ENCODE measurements at regions not wholly inside any gene's neighbourhood (a gene's known extent, or its start where the extent isn't known, plus 50 kb on each side); places are given as distances from the start of the nearest gene placed in this dataset.
A peak's percentile ranks its signal among the peaks of the same experiment; 100 is the strongest.

DNA sequence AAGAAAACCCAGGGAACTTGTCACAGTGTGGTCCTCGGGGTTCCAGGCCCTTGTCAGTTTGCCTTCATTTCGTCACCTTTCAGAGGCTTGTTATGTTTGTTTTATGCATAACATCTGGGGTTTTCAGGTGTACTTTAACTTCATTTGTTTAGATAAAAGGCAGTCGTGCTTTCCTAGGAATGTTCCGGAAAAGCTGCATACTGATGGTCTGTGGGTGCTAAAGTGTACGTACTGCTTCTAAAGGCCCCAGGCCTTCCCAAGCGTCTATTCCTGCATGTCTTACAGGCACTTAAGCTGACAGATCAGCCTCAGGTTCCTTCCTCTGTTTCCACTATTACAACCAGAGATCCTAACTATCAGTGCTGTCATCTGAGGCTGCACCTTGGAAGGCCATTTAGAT, 95.6 kb upstream of the ANKH start:
- H3K27me3 ChIP-seq (ENCODE audit: insufficient read depth) = no peaks in the 10 kb centered on the region; the same call in 1 of the 2 replicates
- H3K36me3 ChIP-seq (replicated peaks in 1 of 2; ENCODE audit: control insufficient read depth in 1 of 2, insufficient read depth in 2 of 2, low read length in 1 of 2) = no peaks in the 10 kb centered on the region
- no peaks in the 10 kb centered on the region for H3F3A ChIP-seq (replicated peaks; ENCODE audit: insufficient read depth)
- WGBS (ENCODE audit: low lambda C conversion rate) = 80% methylated on average over 6 of the region's 6 CpGs
- no peaks in the 10 kb centered on the region for H3K79me2 ChIP-seq (ENCODE audit: insufficient read depth)
- TF ChIP-seq, protein P1, sequence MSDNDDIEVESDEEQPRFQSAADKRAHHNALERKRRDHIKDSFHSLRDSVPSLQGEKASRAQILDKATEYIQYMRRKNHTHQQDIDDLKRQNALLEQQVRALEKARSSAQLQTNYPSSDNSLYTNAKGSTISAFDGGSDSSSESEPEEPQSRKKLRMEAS (IDR thresholded peaks at IDR 0.05; ENCODE audit: low read depth) = no peak
- TF ChIP-seq EP300 (IDR thresholded peaks at IDR 0.05; ENCODE audit: borderline replicate concordance in 1 of 2, low read depth in 1 of 2, low read length in 1 of 2) (no peak), GABPA (IDR thresholded peaks at IDR 0.05; ENCODE audit: low read depth) (no peak), EZH2phosphoT487 (IDR thresholded peaks at IDR 0.05; ENCODE audit: borderline replicate concordance, low read depth) (no peak), RAD21 (IDR thresholded peaks at IDR 0.05; ENCODE audit: low read length) (no peak), NRF1 (IDR thresholded peaks at IDR 0.05; ENCODE audit: low read depth, low read length) (no peak), FOXM1 (IDR thresholded peaks at IDR 0.05; ENCODE audit: low read depth) (no peak), FOSL2 (IDR thresholded peaks at IDR 0.05; ENCODE audit: borderline replicate concordance, low read depth) (no peak), RCOR1 (IDR thresholded peaks at IDR 0.05; ENCODE audit: low read length) (no peak)
- TF ChIP-seq, protein P2, sequence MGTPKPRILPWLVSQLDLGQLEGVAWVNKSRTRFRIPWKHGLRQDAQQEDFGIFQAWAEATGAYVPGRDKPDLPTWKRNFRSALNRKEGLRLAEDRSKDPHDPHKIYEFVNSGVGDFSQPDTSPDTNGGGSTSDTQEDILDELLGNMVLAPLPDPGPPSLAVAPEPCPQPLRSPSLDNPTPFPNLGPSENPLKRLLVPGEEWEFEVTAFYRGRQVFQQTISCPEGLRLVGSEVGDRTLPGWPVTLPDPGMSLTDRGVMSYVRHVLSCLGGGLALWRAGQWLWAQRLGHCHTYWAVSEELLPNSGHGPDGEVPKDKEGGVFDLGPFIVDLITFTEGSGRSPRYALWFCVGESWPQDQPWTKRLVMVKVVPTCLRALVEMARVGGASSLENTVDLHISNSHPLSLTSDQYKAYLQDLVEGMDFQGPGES (IDR thresholded peaks at IDR 0.05; ENCODE audit: low read depth, low read length) = no peak
- TF ChIP-seq, protein P3, sequence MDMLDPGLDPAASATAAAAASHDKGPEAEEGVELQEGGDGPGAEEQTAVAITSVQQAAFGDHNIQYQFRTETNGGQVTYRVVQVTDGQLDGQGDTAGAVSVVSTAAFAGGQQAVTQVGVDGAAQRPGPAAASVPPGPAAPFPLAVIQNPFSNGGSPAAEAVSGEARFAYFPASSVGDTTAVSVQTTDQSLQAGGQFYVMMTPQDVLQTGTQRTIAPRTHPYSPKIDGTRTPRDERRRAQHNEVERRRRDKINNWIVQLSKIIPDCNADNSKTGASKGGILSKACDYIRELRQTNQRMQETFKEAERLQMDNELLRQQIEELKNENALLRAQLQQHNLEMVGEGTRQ (IDR thresholded peaks at IDR 0.05; ENCODE audit: borderline replicate concordance, low read depth, low read length) = no peak
- H2AFZ ChIP-seq (ENCODE audit: low read depth) = no peak overlapping the region
- POLR2A ChIA-PET = no interaction called here
- CTCF ChIA-PET = interaction anchor here (0.6 to 1.7 kb wide), 3 partner anchors 36 to 240 kb away, joined by 3 to 5 read pairs (median 4); no protein-coding TSS in a partner anchor
- H3K9me2 ChIP-seq = no peaks in the 10 kb centered on the region
- no peak for DNase-seq
- H3K4me2 ChIP-seq = no peak overlapping the region
- H3K9me3 ChIP-seq = no peaks in the 10 kb centered on the region
- no peak overlapping the region for H3K9ac ChIP-seq
- no peaks in the 10 kb centered on the region for H4K20me1 ChIP-seq (ENCODE audit: insufficient read depth)
- H3K27ac ChIP-seq (ENCODE audit: low read depth in 2 of 2, low read length in 1 of 2) = no peak overlapping the region
- no peak overlapping the region for H3K4me3 ChIP-seq (ENCODE audit: low read depth in 2 of 2, low read length in 1 of 2)
- no peaks in the 10 kb centered on the region for H3K4me1 ChIP-seq (ENCODE audit: control insufficient read depth in 1 of 2, insufficient read depth in 2 of 2, low read depth in 1 of 2, low read length in 1 of 2)

DNA sequence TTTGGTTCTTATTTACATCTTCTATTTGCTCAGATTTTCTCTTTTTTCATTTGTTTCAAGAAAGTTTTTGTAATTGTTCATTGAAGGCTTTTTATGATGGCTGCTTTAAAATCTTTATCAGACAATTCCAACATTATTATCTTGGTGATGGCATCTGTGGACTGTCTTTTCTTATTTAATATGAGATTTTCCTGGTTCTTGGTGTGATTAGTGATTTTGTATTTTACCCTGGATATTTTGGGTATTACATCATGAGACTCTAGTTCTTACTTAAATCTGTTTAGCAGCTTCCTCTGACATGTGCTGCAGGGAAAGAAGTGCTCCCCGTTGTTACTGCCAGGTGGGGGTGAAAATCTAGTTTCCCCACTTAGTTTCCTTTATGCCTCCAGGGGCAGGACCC, 94.2 kb upstream of the ANKH start:
- Histone ChIP-seq H3K9ac (no peak overlapping the region), H3K9me2 (no peaks in the 10 kb centered on the region), H4K20me1 (ENCODE audit: insufficient read depth) (no peaks in the 10 kb centered on the region), H3K27me3 (ENCODE audit: insufficient read depth) (no peaks in the 10 kb centered on the region; the same call in 1 of the 2 replicates), H3K9me3 (no peaks in the 10 kb centered on the region), H3K27ac (ENCODE audit: low read depth in 2 of 2, low read length in 1 of 2) (no peak overlapping the region), H3K36me3 (replicated peaks in 1 of 2; ENCODE audit: control insufficient read depth in 1 of 2, insufficient read depth in 2 of 2, low read length in 1 of 2) (no peaks in the 10 kb centered on the region), H3K4me3 (ENCODE audit: low read depth in 2 of 2, low read length in 1 of 2) (no peak overlapping the region), H3K4me1 (ENCODE audit: control insufficient read depth in 1 of 2, insufficient read depth in 2 of 2, low read depth in 1 of 2, low read length in 1 of 2) (no peaks in the 10 kb centered on the region), H2AFZ (ENCODE audit: low read depth) (no peak overlapping the region), H3K79me2 (ENCODE audit: insufficient read depth) (no peaks in the 10 kb centered on the region), H3K4me2 (no peak overlapping the region), H3F3A (replicated peaks; ENCODE audit: insufficient read depth) (no peaks in the 10 kb centered on the region)
- ChIA-PET POLR2A (no interaction called here), CTCF (no interaction called here)
- no peak for DNase-seq
- 47% methylated on average over 1 of the region's 1 CpG for WGBS (ENCODE audit: low lambda C conversion rate)
- TF ChIP-seq, protein P4, sequence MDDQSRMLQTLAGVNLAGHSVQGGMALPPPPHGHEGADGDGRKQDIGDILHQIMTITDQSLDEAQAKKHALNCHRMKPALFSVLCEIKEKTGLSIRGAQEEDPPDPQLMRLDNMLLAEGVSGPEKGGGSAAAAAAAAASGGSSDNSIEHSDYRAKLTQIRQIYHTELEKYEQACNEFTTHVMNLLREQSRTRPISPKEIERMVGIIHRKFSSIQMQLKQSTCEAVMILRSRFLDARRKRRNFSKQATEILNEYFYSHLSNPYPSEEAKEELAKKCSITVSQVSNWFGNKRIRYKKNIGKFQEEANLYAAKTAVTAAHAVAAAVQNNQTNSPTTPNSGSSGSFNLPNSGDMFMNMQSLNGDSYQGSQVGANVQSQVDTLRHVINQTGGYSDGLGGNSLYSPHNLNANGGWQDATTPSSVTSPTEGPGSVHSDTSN (IDR thresholded peaks at IDR 0.05) = peak; percentile 34; the same call in 1 of the 2 replicates
- no peak for TF ChIP-seq FOXJ3 (CRISPR knock-in tag; IDR thresholded peaks at IDR 0.05)
- TF ChIP-seq JUND (IDR thresholded peaks at IDR 0.05) = 0 out of 2 replicates have a peak, but pooled peaks have one; percentile 5
- TF ChIP-seq NRF1 (IDR thresholded peaks at IDR 0.05; ENCODE audit: low read depth, low read length) = no peak
- TF ChIP-seq, protein P2 (IDR thresholded peaks at IDR 0.05; ENCODE audit: low read depth, low read length) = no peak
- peak in 1 of 2 experiments; percentile 19; a peak in 1 of 4 replicates for TF ChIP-seq EP300 (IDR thresholded peaks at IDR 0.05; ENCODE audit: borderline replicate concordance in 1 of 2, low read depth in 1 of 2, low read length in 1 of 2)
- TF ChIP-seq SIN3A (IDR thresholded peaks at IDR 0.05; ENCODE audit: borderline replicate concordance, low read depth, low read length) = no peak
- TF ChIP-seq, protein P1 (IDR thresholded peaks at IDR 0.05; ENCODE audit: low read depth) = no peak
- no peak for TF ChIP-seq TAF1 (IDR thresholded peaks at IDR 0.05; ENCODE audit: borderline replicate concordance, low read depth, low read length)
- peak; percentile 60; the same call in 1 of the 2 replicates for TF ChIP-seq TCF12 (IDR thresholded peaks at IDR 0.05)
- TF ChIP-seq, protein P5, sequence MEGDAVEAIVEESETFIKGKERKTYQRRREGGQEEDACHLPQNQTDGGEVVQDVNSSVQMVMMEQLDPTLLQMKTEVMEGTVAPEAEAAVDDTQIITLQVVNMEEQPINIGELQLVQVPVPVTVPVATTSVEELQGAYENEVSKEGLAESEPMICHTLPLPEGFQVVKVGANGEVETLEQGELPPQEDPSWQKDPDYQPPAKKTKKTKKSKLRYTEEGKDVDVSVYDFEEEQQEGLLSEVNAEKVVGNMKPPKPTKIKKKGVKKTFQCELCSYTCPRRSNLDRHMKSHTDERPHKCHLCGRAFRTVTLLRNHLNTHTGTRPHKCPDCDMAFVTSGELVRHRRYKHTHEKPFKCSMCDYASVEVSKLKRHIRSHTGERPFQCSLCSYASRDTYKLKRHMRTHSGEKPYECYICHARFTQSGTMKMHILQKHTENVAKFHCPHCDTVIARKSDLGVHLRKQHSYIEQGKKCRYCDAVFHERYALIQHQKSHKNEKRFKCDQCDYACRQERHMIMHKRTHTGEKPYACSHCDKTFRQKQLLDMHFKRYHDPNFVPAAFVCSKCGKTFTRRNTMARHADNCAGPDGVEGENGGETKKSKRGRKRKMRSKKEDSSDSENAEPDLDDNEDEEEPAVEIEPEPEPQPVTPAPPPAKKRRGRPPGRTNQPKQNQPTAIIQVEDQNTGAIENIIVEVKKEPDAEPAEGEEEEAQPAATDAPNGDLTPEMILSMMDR (IDR thresholded peaks at IDR 0.05) = no peak
- TF ChIP-seq, protein P6, sequence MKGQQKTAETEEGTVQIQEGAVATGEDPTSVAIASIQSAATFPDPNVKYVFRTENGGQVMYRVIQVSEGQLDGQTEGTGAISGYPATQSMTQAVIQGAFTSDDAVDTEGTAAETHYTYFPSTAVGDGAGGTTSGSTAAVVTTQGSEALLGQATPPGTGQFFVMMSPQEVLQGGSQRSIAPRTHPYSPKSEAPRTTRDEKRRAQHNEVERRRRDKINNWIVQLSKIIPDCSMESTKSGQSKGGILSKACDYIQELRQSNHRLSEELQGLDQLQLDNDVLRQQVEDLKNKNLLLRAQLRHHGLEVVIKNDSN (IDR thresholded peaks at IDR 0.05; ENCODE audit: borderline replicate concordance, low read depth) = no peak

Data from SK-N-SH (cell line).